ENCODE measurements at regions not wholly inside any gene's neighbourhood (a gene's known extent, or its start where the extent isn't known, plus 50 kb on each side); places are given as distances from the start of the nearest gene placed in this dataset.

DNA sequence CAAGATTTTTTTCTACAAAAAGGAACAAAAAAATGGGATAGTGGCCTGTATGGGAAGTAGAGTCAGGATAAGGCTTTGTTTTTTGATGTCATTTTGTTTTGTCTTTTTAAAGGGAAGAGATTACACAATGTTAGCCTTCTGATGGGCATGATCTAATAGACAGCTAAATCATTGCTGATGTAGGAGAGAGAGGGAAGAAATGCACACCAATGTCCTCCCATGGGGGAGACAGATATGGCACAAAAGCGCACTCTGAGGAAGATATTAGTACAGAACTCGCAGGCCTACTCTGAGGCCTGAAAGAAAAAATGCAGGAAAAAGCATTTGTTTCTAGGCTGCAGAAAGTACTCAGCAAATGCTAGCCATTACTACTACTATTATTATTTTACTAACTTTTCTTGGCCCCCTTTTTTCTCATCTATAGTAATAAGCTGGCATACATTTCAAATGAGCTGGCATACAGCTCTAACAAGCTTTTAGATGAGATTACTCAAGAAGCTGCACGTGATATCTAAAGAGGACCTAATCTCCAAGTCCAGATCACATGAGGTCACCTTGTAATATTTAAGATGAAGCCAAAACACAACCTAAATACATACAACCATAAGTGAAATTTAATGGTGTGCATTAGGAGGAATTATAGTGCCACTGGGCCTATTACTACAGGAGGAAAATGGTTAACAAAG lies 269.4 kb upstream of the TANK start:
- no peak overlapping the region for H3K27ac ChIP-seq
- TF ChIP-seq, protein P1, sequence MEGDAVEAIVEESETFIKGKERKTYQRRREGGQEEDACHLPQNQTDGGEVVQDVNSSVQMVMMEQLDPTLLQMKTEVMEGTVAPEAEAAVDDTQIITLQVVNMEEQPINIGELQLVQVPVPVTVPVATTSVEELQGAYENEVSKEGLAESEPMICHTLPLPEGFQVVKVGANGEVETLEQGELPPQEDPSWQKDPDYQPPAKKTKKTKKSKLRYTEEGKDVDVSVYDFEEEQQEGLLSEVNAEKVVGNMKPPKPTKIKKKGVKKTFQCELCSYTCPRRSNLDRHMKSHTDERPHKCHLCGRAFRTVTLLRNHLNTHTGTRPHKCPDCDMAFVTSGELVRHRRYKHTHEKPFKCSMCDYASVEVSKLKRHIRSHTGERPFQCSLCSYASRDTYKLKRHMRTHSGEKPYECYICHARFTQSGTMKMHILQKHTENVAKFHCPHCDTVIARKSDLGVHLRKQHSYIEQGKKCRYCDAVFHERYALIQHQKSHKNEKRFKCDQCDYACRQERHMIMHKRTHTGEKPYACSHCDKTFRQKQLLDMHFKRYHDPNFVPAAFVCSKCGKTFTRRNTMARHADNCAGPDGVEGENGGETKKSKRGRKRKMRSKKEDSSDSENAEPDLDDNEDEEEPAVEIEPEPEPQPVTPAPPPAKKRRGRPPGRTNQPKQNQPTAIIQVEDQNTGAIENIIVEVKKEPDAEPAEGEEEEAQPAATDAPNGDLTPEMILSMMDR (IDR thresholded peaks at IDR 0.05) = no peak
- intact Hi-C loops (cut with DNase I) = no loop called here
- H3K4me1 ChIP-seq = no peaks in the 10 kb centered on the region
- H3K9ac ChIP-seq (ENCODE audit: low read depth in 2 of 2, low read length in 2 of 2) = no peak overlapping the region
- no peak for DNase-seq
- H3K36me3 ChIP-seq = no peaks in the 10 kb centered on the region
- no peak overlapping the region for H3K4me3 ChIP-seq
- no peaks in the 10 kb centered on the region for H3K9me3 ChIP-seq
- H3K27me3 ChIP-seq = no peaks in the 10 kb centered on the region

DNA sequence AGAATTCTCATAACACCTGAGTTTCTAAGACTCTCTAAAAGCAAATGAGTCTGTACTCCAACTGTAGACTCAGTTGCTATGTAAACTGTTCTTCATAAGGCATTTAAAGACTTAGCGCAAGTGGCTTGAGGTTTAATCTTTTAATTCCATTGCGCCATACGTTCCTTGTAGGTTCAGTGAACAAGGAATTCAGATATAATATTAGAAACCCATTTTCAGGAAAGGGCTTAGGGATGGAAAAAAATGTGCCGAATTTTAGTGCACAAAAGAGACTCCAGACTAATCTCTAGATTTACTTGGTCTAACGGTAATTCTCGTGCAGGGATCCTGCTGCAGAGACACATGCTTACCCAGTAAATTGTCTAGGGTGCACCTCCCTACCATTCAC lies 268.9 kb upstream of the TANK start:
- TF ChIP-seq, protein P1 (IDR thresholded peaks at IDR 0.05) = no peak
- DNase-seq = no peak
- intact Hi-C loops (cut with DNase I) = no loop called here
- Histone ChIP-seq H3K4me1 (no peaks in the 10 kb centered on the region), H3K27me3 (no peaks in the 10 kb centered on the region), H3K9me3 (no peaks in the 10 kb centered on the region), H3K4me3 (no peak overlapping the region), H3K9ac (ENCODE audit: low read depth in 2 of 2, low read length in 2 of 2) (no peak overlapping the region), H3K36me3 (no peaks in the 10 kb centered on the region), H3K27ac (no peak overlapping the region)

GRCh38 chr2:160892204-160892603 lies 268.0 kb upstream of the TANK start:
- Histone ChIP-seq H3K9ac (ENCODE audit: low read depth in 2 of 2, low read length in 2 of 2) (no peak overlapping the region), H3K4me1 (no peaks in the 10 kb centered on the region), H3K9me3 (no peaks in the 10 kb centered on the region), H3K27ac (no peak overlapping the region), H3K27me3 (no peaks in the 10 kb centered on the region), H3K36me3 (no peaks in the 10 kb centered on the region), H3K4me3 (no peak overlapping the region)
- TF ChIP-seq, protein P1 (IDR thresholded peaks at IDR 0.05) = no peak
- intact Hi-C loops (cut with DNase I) = no loop called here
- DNase-seq = no peak

DNA sequence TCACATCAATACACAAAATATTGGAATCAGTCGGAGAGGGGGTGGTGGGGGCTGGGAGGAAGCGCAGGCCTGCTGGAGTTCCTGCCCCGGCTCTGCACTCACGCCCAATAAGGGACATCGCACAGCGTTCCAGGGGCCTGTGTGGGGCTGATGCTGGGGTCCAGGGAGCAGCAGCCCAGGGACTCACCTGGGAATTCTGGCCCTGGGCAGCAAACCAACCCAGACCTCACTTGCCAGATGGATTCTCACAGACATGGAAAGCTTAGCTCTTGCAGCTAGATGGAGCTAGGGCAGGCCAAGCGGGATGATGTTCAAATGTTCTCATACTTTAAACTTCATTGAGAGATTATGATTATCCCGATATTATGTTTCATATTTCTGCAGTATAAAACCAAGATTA lies 266.6 kb upstream of the TANK start:
- Histone ChIP-seq H3K27me3 (no peaks in the 10 kb centered on the region), H3K27ac (no peak overlapping the region), H3K9ac (ENCODE audit: low read depth in 2 of 2, low read length in 2 of 2) (no peak overlapping the region), H3K36me3 (no peaks in the 10 kb centered on the region), H3K9me3 (no peaks in the 10 kb centered on the region), H3K4me3 (no peak overlapping the region), H3K4me1 (no peaks in the 10 kb centered on the region)
- intact Hi-C loops (cut with DNase I) = no loop called here
- DNase-seq = no peak
- TF ChIP-seq, protein P1 (IDR thresholded peaks at IDR 0.05) = no peak

- Histone ChIP-seq H3K27ac (no peak overlapping the region), H3K9ac (ENCODE audit: low read depth in 2 of 2, low read length in 2 of 2) (no peak overlapping the region), H3K4me1 (no peaks in the 10 kb centered on the region), H3K36me3 (no peaks in the 10 kb centered on the region), H3K27me3 (no peaks in the 10 kb centered on the region), H3K9me3 (no peaks in the 10 kb centered on the region), H3K4me3 (no peak overlapping the region)
- DNase-seq = no peak
- intact Hi-C loops (cut with DNase I) = no loop called here
- TF ChIP-seq, protein P1 (IDR thresholded peaks at IDR 0.05) = no peak
Observed at GRCh38 chr2:160898581-160899307, 261.5 kb upstream of the TANK start.
